CD4-positive, alpha-beta T cell (primary cell): ENCODE measurements at regions not wholly inside any gene's neighbourhood (a gene's known extent, or its start where the extent isn't known, plus 50 kb on each side); places are given as distances from the start of the nearest gene placed in this dataset.

ENCODE experiments used
- ATAC-seq: fragments of 200-7000 bp; cut with Tn5 transposase; one replicate; pipeline ENCODE4 v1.10.0; 2022; ENCODE audit warnings: mild to moderate bottlenecking; ENCODE audit not compliant: poor library complexity
- CTCF ChIA-PET: fragments of 350-600 bp; sonication (Branson Sonifier 250); formaldehyde crosslinking; loops from one replicate; lab custom pipeline; 2021; ENCODE audit warnings: antibody characterized with exemption, inconsistent platforms; lab: Charles Lee
- POLR2A ChIA-PET: fragments of 350-600 bp; sonication (Branson Sonifier 250); formaldehyde crosslinking; loops from one replicate; lab custom pipeline; 2021; ENCODE audit warnings: antibody characterized with exemption, inconsistent platforms; lab: Charles Lee
- DNase-seq, 14 experiments: peaks; one replicate each; pipeline ENCODE4 v3.0.0-alpha.2; 2013 to 2020; ENCODE audit warnings: mixed read lengths in 2 of 14
- H3K27ac ChIP-seq, 2 donors: one replicate each; pipeline versions ENCODE4 v1.5.1 to v1.7.0; 2013; ENCODE audit warnings: low read length in 2 of 2, low read depth in 1 of 2, mild to moderate bottlenecking in 1 of 2
- H3K27me3 ChIP-seq, 2 experiments: 1 replicate in 1 of 2; 2 replicates in 1 of 2; pipeline versions ENCODE4 v1.6.1 to v1.7.0; 2013; ENCODE audit warnings: low read length in 2 of 2, control low read depth in 1 of 2, mild to moderate bottlenecking in 1 of 2, moderate library complexity in 1 of 2; ENCODE audit not compliant: insufficient read depth in 2 of 2, control insufficient read depth in 1 of 2
- H3K36me3 ChIP-seq: one replicate; pipeline ENCODE4 v1.6.1; 2013; ENCODE audit warnings: low read length, control low read depth; ENCODE audit not compliant: insufficient read depth
- H3K4me1 ChIP-seq: one replicate; pipeline ENCODE4 v1.6.1; 2013; ENCODE audit warnings: low read length, control low read depth; ENCODE audit not compliant: insufficient read depth
- H3K4me3 ChIP-seq: one replicate; pipeline ENCODE4 v1.5.1; 2013; ENCODE audit warnings: mild to moderate bottlenecking, low read length, moderate library complexity
- H3K9me3 ChIP-seq, 2 experiments: 1 replicate in 1 of 2; 2 replicates in 1 of 2; pipeline versions ENCODE4 v1.6.1 to v1.7.0; 2013; ENCODE audit warnings: low read length in 2 of 2, mild to moderate bottlenecking in 2 of 2, control low read depth in 1 of 2, moderate library complexity in 1 of 2; ENCODE audit not compliant: control insufficient read depth in 1 of 2, insufficient read depth in 1 of 2
- H3K27ac Mint-ChIP-seq: one replicate; pipeline ENCODE4 v1.8.0; 2020; ENCODE audit warnings: mixed read lengths
- H3K27me3 Mint-ChIP-seq: one replicate; pipeline ENCODE4 v1.8.0; 2021; ENCODE audit warnings: mixed read lengths
- H3K36me3 Mint-ChIP-seq: one replicate; pipeline ENCODE4 v1.8.0; 2021; ENCODE audit warnings: low read depth, mixed read lengths
- H3K4me1 Mint-ChIP-seq: one replicate; pipeline ENCODE4 v1.8.0; 2021; ENCODE audit warnings: low read depth, mixed read lengths
- H3K4me3 Mint-ChIP-seq: one replicate; pipeline ENCODE4 v1.8.0; 2020; ENCODE audit warnings: mild to moderate bottlenecking, mixed read lengths
- H3K9me3 Mint-ChIP-seq: one replicate; pipeline ENCODE4 v1.8.0; 2020; ENCODE audit warnings: mixed read lengths
- CTCF ChIP-seq: fragments of 200-600 bp; IDR thresholded peaks from one replicate; pipeline ENCODE4 v1.8.0; 2022; ENCODE audit warnings: antibody characterized with exemption, mild to moderate bottlenecking
- intact Hi-C, 2 experiments: fragments of 100-400 bp; cut with DNase I in 1 of 2; cut with micrococcal nuclease in 1 of 2; formaldehyde crosslinking; loops; one replicate each; pipeline versions ENCODE4 v1.15.1 to v1.9.0; 2023 to 2025; cut with DNase I, micrococcal nuclease

- POLR2A ChIA-PET: no interaction called here
These were observed 610.2 kb downstream of the SLITRK1 start for GRCh38 chr13:83272076-83272475.

GRCh38 chr13:83265279-83265678 lies 617.0 kb downstream of the SLITRK1 start:
- ATAC-seq (no peak), DNase-seq (no peak)
- Histone ChIP-seq H3K9me3 (no peaks in the 10 kb centered on the region), H3K4me1 (no peaks in the 10 kb centered on the region), H3K36me3 (no peaks in the 10 kb centered on the region), H3K27me3 (no peaks in the 10 kb centered on the region), H3K27ac (no peak overlapping the region), H3K4me3 (no peak overlapping the region)
- H3K9me3 Mint-ChIP-seq: peaks cover 2% of the 10 kb centered on the region
- ChIA-PET CTCF (no interaction called here), POLR2A (no interaction called here)
- H3K27me3 Mint-ChIP-seq: no peaks in the 10 kb centered on the region
- intact Hi-C loops: no loop called here
- no peak for TF ChIP-seq CTCF
- no peaks in the 10 kb centered on the region for H3K36me3 Mint-ChIP-seq
- no peak overlapping the region for H3K27ac Mint-ChIP-seq
- no peaks in the 10 kb centered on the region for H3K4me1 Mint-ChIP-seq
- no peak overlapping the region for H3K4me3 Mint-ChIP-seq

More at GRCh38 chr13:83272076-83272475, 610.2 kb downstream of the SLITRK1 start:
- Histone ChIP-seq H3K36me3 (no peaks in the 10 kb centered on the region), H3K27me3 (no peaks in the 10 kb centered on the region), H3K9me3 (peaks cover 0 to 3% of the 10 kb centered on the region in 2 experiments), H3K4me3 (no peak overlapping the region), H3K27ac (no peak overlapping the region), H3K4me1 (no peaks in the 10 kb centered on the region)
- Mint-ChIP-seq H3K4me3 (no peak overlapping the region), H3K27ac (no peak overlapping the region), H3K4me1 (no peaks in the 10 kb centered on the region), H3K36me3 (no peaks in the 10 kb centered on the region), H3K9me3 (peaks cover 3% of the 10 kb centered on the region), H3K27me3 (no peaks in the 10 kb centered on the region)
- no peak for TF ChIP-seq CTCF
- intact Hi-C loops: no loop called here
- CTCF ChIA-PET: no interaction called here
- no peak for ATAC-seq
- no peak for DNase-seq

- ChIA-PET POLR2A (no interaction called here), CTCF (no interaction called here)
- Histone ChIP-seq H3K4me1 (no peaks in the 10 kb centered on the region), H3K9me3 (peaks cover 0 to 9% of the 10 kb centered on the region in 2 experiments), H3K27me3 (no peaks in the 10 kb centered on the region), H3K36me3 (no peaks in the 10 kb centered on the region), H3K27ac (no peak overlapping the region), H3K4me3 (no peak overlapping the region)
- TF ChIP-seq CTCF: no peak
- DNase-seq: no peak
- Mint-ChIP-seq H3K36me3 (no peaks in the 10 kb centered on the region), H3K27ac (no peak overlapping the region), H3K27me3 (no peaks in the 10 kb centered on the region), H3K4me1 (no peaks in the 10 kb centered on the region), H3K4me3 (no peak overlapping the region), H3K9me3 (peaks cover 8% of the 10 kb centered on the region)
- intact Hi-C loops: no loop called here
- no peak for ATAC-seq
These were observed 633.5 kb downstream of the SLITRK1 start for GRCh38 chr13:83248751-83249150.
